Activated CD8-positive, alpha-beta T cell treated with anti-CD3 and anti-CD28 coated beads, Interleukin-2, amount 10 ng/mL, durations not matched to agents 7 days and 5 days (primary cell): ENCODE measurements at regions not wholly inside any gene's neighbourhood (a gene's known extent, or its start where the extent isn't known, plus 50 kb on each side); places are given as distances from the start of the nearest gene placed in this dataset.
"Not testable (repeated sequence)": the region's sequence is repeated elsewhere in the genome, so short reads cannot be mapped to it uniquely, and the experiment has no call there.

Experiments used
- ATAC-seq: fragments of 150-1000 bp; cut with Tn5 transposase; one replicate; pipeline ENCODE4 v1.10.0; 2021; ENCODE audit warnings: moderate library complexity
- CTCF ChIA-PET: fragments of 350-600 bp; sonication (Branson Sonifier 250); formaldehyde crosslinking; loops from one replicate; lab custom pipeline; 2021; ENCODE audit warnings: antibody characterized with exemption; lab: Charles Lee
- POLR2A ChIA-PET: fragments of 350-600 bp; sonication (Branson Sonifier 250); formaldehyde crosslinking; loops from one replicate; lab custom pipeline; 2021; ENCODE audit warnings: antibody characterized with exemption; lab: Charles Lee
- DNase-seq: peaks from one replicate; pipeline ENCODE4 v3.0.0-alpha.2; 2020
- H3K27ac Mint-ChIP-seq: one replicate; pipeline ENCODE4 v1.8.0; 2021; ENCODE audit warnings: mild to moderate bottlenecking, mixed read lengths
- H3K27me3 Mint-ChIP-seq: one replicate; pipeline ENCODE4 v1.8.0; 2021; ENCODE audit warnings: low read depth, mixed read lengths
- H3K36me3 Mint-ChIP-seq: one replicate; pipeline ENCODE4 v1.8.0; 2021; ENCODE audit warnings: low read depth, mixed read lengths
- H3K4me1 Mint-ChIP-seq: one replicate; pipeline ENCODE4 v1.8.0; 2021; ENCODE audit warnings: low read depth, mixed read lengths
- H3K4me3 Mint-ChIP-seq: one replicate; pipeline ENCODE4 v1.8.0; 2021; ENCODE audit warnings: mild to moderate bottlenecking, mixed read lengths
- H3K9me3 Mint-ChIP-seq: one replicate; pipeline ENCODE4 v1.8.0; 2022; ENCODE audit warnings: mixed read lengths; ENCODE audit not compliant: insufficient read depth

DNA sequence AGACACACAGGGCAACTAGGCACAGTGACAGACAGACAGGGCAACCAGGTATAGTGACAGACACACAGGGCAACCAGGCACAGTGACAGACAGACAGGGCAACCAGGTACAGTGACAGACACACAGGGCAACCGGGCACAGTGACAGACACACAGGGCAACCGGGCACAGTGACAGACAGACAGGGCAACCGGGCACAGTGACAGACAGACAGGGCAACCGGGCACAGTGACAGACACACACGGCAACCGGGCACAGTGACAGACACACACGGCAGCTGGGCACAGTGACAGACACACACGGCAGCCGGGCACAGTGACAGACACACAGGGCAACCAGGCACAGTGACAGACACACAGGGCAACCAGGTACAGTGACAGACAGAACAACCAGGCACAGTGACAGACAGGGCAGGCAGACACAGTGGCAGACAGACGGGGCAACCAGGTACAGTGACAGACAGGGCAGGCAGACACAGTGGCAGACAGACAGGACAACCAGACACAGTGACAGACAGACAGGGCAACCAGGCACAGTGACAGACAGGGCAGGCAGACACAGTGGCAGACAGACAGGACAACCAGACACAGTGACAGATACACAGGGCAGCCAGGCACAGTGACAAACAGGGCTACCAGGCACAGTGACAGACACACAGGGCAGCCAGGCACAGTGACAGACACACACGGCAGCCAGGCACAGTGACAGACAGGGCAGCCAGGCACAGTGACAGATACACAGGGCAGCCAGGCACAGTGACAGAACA is 64.7 kb upstream of the RAB6C start:
- H3K36me3 Mint-ChIP-seq, result peaks cover 4% of the 10 kb centered on the region
- DNase-seq (no peak), ATAC-seq (no peak)
- H3K27me3 Mint-ChIP-seq, result peaks cover 2% of the 10 kb centered on the region
- POLR2A ChIA-PET, result no interaction called here
- CTCF ChIA-PET, result interaction anchor here (1.1 kb wide), 1 partner anchor 9 kb away, joined by 3 read pairs; no protein-coding TSS in a partner anchor
- H3K27ac Mint-ChIP-seq, result no peak overlapping the region
- peaks cover 19% of the 10 kb centered on the region for H3K9me3 Mint-ChIP-seq
- H3K4me3 Mint-ChIP-seq, result no peak overlapping the region
- no peaks in the 10 kb centered on the region for H3K4me1 Mint-ChIP-seq

DNA sequence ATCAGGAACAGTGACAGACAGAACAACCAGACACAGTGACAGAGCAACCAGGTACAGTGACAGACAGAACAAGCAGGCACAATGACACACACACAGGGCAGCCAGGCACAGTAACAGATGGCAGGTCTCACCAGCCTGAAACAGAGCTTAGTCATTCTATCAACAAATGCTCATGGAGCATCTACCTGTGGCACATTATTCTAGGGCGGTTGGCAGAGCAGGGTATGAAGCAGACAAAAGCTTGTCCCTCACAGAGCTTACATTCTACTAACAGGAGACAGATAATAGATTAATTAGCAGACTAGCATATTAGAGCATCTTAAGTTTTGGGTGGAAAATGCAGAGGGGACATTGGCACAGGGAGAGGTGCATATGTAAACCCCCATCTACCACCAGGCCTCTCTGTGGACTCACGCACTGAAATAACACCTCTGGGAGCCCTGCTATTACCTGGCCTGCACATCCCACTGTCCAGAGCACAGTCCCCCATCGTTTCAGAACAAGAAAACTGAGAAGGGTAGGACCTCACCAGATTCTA is 64.1 kb upstream of the RAB6C start:
- H3K4me3 Mint-ChIP-seq, result no peak overlapping the region
- POLR2A ChIA-PET, result no interaction called here
- ATAC-seq (no peak), DNase-seq (no peak)
- CTCF ChIA-PET, result interaction anchor here (1.1 kb wide), 1 partner anchor 8 kb away, joined by 3 read pairs; no protein-coding TSS in a partner anchor
- H3K27me3 Mint-ChIP-seq, result peaks cover 2% of the 10 kb centered on the region
- H3K36me3 Mint-ChIP-seq, result peaks cover 4% of the 10 kb centered on the region
- peaks cover 21% of the 10 kb centered on the region for H3K9me3 Mint-ChIP-seq
- H3K4me1 Mint-ChIP-seq, result no peaks in the 10 kb centered on the region
- no peak overlapping the region for H3K27ac Mint-ChIP-seq

DNA sequence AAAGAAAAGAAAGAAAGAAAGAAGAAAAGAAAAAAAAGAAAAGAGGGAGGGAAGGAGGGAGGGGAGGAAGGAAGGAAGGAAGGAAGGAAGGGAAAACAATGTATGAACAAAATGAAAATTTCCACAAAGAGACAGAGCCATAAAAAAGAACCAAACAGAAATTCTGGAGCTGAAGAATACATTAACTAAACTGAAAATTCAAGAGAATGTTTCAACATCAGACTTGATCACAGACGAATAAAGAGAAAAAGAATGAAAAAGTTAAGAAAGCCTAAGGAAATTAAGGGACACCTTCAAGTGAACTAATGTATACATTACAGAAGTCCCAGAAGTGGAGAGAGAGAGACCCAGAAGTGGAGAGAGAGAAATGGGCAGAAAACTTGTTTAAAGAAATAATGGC is 60.9 kb upstream of the RAB6C start:
- H3K27ac Mint-ChIP-seq, result no peak overlapping the region
- ChIA-PET CTCF (no interaction called here), POLR2A (no interaction called here)
- H3K36me3 Mint-ChIP-seq, result peaks cover 4% of the 10 kb centered on the region
- H3K27me3 Mint-ChIP-seq, result peaks cover 10% of the 10 kb centered on the region
- DNase-seq, result no peak
- no peaks in the 10 kb centered on the region for H3K4me1 Mint-ChIP-seq
- H3K4me3 Mint-ChIP-seq, result no peak overlapping the region
- ATAC-seq, result no peak
- H3K9me3 Mint-ChIP-seq, result peaks cover 21% of the 10 kb centered on the region

DNA sequence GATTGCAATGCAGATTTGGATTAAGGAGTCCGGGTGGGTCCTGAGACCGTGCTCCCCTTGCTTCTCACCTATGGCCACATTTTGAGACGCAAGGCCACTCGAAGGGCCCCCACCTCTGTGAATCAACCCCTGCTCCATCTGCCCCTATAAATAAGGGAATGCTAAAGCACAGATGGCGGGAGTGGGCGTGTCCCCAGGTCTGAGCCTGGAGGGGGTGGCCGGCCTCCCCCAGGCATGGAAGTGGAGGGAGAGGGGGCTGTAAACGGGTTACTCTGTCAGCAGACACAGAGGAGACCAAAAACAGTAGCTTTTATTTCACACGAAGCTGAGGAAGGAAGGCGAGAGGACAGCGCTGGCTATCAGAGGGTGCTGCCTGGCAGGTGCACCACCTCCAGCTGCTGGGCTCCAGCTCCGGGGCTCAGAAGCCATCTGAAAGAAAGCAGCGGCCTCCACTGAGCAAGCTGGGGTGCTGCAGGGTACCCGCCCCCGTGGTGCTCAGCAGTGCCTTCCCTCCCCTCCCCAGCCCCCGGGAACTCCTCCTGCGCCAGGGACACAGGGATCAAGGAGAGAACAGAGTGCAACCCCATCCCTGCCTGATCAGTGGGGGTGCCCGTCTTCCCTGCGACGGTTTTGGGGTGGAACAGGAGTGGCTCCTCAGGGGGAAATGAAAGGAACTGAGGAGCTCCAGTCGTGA is 56.7 kb upstream of the RAB6C start:
- DNase-seq (no peak), ATAC-seq (peak; percentile 30)
- CTCF ChIA-PET, result interaction anchor here (0.8 kb wide), 1 partner anchor 1101 kb away, joined by 3 read pairs; no protein-coding TSS in a partner anchor
- H3K9me3 Mint-ChIP-seq, result peaks cover 18% of the 10 kb centered on the region
- H3K27ac Mint-ChIP-seq, result no peak overlapping the region
- POLR2A ChIA-PET, result no interaction called here
- H3K27me3 Mint-ChIP-seq, result peaks cover 13% of the 10 kb centered on the region
- H3K4me1 Mint-ChIP-seq, result peaks cover 2% of the 10 kb centered on the region
- H3K4me3 Mint-ChIP-seq, result no peak overlapping the region
- peaks cover 4% of the 10 kb centered on the region for H3K36me3 Mint-ChIP-seq

DNA sequence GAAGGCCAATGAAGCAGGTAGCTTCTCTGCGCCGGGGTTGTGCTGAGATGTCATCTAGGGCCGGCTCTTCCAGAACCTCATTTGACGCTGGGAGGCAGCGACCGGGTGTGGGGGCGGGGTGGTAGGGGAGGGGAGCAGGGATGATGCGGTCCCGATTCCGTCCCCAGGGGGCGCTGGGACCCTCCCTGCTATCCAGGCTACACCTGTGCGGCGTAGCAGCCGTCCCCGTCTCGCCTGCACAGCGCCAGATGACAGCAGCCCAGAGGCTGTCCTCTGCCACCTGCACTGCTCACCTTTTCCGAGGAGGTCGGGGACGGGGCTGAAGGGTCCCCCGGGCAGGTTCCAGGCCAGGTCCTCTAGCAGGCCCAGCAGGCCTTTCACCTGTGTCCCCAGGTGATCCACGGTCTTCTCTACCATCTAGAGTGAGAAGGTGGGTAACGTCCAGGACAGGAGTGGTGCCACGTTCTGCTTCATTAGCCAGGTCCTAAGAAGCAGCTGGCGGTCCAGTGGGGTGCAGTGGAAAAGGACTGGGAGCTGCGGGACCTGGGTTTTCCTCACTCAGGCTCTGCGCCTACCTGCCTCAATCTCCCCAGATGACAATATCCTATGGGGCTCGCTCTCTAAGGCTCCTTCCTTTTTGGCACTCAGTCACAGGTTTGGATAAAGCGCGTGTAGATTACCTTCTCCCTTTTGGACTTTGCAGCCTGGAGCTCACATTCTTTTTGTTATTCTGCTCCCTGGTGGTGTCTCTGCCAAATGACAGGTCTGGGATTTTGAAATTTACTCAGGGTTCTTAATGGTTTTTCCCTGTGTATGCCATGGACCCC is 56.0 kb upstream of the RAB6C start:
- H3K27ac Mint-ChIP-seq, result no peak overlapping the region
- H3K36me3 Mint-ChIP-seq, result peaks cover 2% of the 10 kb centered on the region
- DNase-seq, result peak; percentile 23
- H3K9me3 Mint-ChIP-seq, result peaks cover 11% of the 10 kb centered on the region
- ChIA-PET POLR2A (no interaction called here), CTCF (interaction anchor here (0.8 kb wide), 2 partner anchors 8 to 1102 kb away, joined by 3 read pairs; no protein-coding TSS in a partner anchor)
- H3K4me1 Mint-ChIP-seq, result peaks cover 2% of the 10 kb centered on the region
- no peak overlapping the region for H3K4me3 Mint-ChIP-seq
- ATAC-seq, result peak; percentile 49
- peaks cover 13% of the 10 kb centered on the region for H3K27me3 Mint-ChIP-seq

DNA sequence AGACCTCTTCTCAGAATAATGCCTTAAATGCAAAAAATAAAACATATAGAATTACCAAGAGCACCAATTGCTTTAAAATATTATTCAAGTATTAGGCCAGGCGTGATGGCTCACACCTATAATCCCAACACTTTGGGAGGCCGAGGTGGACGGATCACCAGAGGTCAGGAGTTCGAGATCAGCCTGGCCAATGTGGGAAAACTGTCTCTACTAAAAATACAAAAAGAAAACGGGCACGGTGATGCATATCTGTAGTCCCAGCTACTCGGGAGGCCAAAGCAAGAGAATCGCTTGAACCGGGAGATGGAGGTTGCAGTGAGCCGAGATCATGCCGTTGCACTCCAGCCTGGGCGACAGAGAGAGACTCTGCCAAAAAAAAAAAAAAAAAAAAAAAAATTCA is 55.4 kb upstream of the RAB6C start:
- POLR2A ChIA-PET, result not testable (repeated sequence)

DNA sequence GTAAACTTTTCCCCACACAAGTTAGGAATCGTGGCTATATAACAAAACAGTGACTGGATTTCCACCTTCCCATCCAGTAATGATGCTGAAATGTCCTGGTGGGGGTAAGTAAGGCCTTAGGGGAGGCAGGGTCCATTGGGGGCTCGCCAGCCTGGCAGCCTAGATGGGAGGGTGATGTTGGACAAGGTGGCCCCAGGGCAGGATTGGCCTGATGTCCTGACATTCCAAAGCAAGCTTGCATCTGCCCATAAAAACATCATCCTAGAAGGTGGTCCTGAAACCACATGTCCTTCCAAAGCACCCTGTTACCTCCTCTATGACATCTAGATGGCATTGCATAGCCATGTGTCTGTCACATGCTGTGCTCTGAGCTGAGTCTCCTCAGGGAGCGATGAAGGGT is 54.1 kb upstream of the RAB6C start:
- Mint-ChIP-seq H3K36me3 (no peaks in the 10 kb centered on the region), H3K4me1 (peaks cover 2% of the 10 kb centered on the region)

More for the DNA sequence above, 55.4 kb upstream of the RAB6C start:
- H3K4me3 Mint-ChIP-seq, H3K9me3 Mint-ChIP-seq, H3K27ac Mint-ChIP-seq, DNase-seq, H3K36me3 Mint-ChIP-seq, ATAC-seq, H3K4me1 Mint-ChIP-seq: not testable (repeated sequence)
- H3K27me3 Mint-ChIP-seq, result peaks cover 12% of the 10 kb centered on the region
- CTCF ChIA-PET, result interaction anchor here (0.8 kb wide), 1 partner anchor 9 kb away, joined by 3 read pairs; no protein-coding TSS in a partner anchor

DNA sequence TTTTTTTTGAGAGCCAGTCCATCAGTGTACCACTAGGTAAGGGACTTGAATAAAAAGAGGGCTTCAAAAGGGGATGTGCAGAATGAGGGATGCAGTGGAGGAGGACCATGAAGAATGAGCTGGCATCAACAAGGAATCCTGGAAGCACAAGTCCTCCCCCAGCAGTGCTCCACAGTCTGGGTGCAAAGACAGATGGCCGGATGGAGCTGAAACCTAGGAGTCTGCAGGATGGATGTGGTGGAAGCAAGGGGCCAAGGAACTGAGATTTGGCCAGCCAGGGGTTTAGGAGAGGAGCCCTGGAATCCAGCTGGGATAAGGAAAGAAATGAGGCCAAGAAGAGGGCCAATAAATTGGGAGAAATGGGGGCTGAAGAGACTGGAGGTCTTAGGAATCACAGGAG is 51.8 kb upstream of the RAB6C start:
- H3K4me1 Mint-ChIP-seq, result peaks cover 2% of the 10 kb centered on the region
- H3K4me3 Mint-ChIP-seq, result no peak overlapping the region
- ChIA-PET POLR2A (no interaction called here), CTCF (no interaction called here)
- no peaks in the 10 kb centered on the region for H3K9me3 Mint-ChIP-seq
- no peak overlapping the region for H3K27ac Mint-ChIP-seq
- H3K27me3 Mint-ChIP-seq, result peaks cover 4% of the 10 kb centered on the region
- H3K36me3 Mint-ChIP-seq, result no peaks in the 10 kb centered on the region
- ATAC-seq (no peak), DNase-seq (no peak)

More for the DNA sequence above, 54.1 kb upstream of the RAB6C start:
- CTCF ChIA-PET, result no interaction called here
- DNase-seq, result no peak
- Mint-ChIP-seq H3K9me3 (no peaks in the 10 kb centered on the region), H3K27me3 (peaks cover 12% of the 10 kb centered on the region), H3K4me3 (no peak overlapping the region), H3K27ac (no peak overlapping the region)
- POLR2A ChIA-PET, result no interaction called here
- ATAC-seq, result no peak

DNA sequence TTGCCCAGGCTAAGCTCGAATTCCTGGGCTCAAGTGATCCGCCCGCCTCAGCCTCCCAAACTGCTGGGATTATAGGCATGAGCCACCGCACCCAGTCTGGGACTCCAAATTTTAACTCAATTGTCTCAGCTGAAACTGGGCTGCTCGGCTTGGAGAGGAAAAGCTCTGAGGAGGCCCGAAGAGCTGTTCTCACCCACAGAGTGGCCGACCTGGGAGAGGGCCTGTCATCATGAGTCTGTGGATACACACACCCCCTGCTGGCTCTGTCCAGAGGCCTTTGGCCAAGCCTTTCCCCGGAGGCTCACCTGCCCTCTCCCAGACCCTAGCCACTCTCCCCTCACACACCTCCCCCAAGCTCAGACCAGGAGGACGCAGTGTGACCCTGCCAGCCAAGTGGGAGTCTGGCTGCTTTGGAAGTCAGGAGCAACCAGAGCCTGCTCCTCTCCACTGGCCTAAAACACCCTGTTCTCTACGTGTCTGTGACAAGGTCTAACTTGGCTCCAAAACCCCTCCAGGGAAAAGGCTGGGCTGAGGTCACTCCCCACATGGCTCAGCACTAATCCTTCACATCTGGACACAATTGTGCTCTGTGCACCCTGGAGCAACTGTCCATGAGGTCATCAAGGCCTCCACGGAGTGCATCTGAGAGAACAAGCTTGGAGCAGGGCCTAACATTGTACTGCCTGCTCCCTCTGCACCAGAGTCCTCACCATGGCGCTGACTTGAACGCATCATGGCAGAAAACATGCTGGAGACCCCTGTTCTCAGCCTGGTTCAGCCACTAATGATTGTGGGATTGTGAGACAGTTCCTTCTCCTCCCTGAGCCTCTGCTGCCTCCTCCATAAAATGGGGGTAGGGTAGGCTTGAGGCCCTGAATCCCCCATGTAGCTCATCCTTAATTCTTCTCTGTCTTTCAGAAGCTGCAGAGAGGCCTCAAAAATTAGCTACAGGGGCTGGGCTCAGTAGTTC is 49.9 kb upstream of the RAB6C start:
- DNase-seq, result no peak
- H3K36me3 Mint-ChIP-seq, result no peaks in the 10 kb centered on the region
- H3K4me3 Mint-ChIP-seq, result no peak overlapping the region
- CTCF ChIA-PET, result no interaction called here
- no peak for ATAC-seq
- peaks cover 14% of the 10 kb centered on the region for H3K27me3 Mint-ChIP-seq
- POLR2A ChIA-PET, result no interaction called here
- H3K27ac Mint-ChIP-seq, result no peak overlapping the region
- H3K9me3 Mint-ChIP-seq, result no peaks in the 10 kb centered on the region
- no peaks in the 10 kb centered on the region for H3K4me1 Mint-ChIP-seq
